A673 (cell line): ENCODE measurements at regions not wholly inside any gene's neighbourhood (a gene's known extent, or its start where the extent isn't known, plus 50 kb on each side); places are given as distances from the start of the nearest gene placed in this dataset.

Source experiments
- CTCF ChIP-seq: fragments of 300-800, 200-600 bp; sonication (generic); conservative IDR thresholded peaks from 2 replicates; pipeline ENCODE4 v1.5.1; 2017; ENCODE audit warnings: low read depth, mild to moderate bottlenecking, antibody characterized with exemption, low read length, moderate library complexity, mixed read lengths
- EZH2 ChIP-seq: fragments of 200-600 bp; sonication (generic); IDR thresholded peaks from 2 replicates; pipeline ENCODE4 v1.6.1; 2017; ENCODE audit warnings: borderline replicate concordance, low read depth, mild to moderate bottlenecking, mixed read lengths, antibody characterized with exemption, low read length; ENCODE audit not compliant: poor library complexity, severe bottlenecking

- TF ChIP-seq CTCF (no peak), EZH2 (no peak)
These were observed 261.8 kb upstream of the CYRIA start for GRCh38 chr2:16927398-16927797.
